GM18499 (cell line): ENCODE measurements at regions not wholly inside any gene's neighbourhood (a gene's known extent, or its start where the extent isn't known, plus 50 kb on each side); places are given as distances from the start of the nearest gene placed in this dataset.

Experiments
- ATAC-seq: cut with Tn5 transposase; IDR thresholded peaks from one replicate; pipeline ENCODE4 v1.9.1; 2021; ENCODE audit warnings: moderate number of reproducible peaks; ENCODE audit not compliant: insufficient read depth, unreplicated experiment

DNA sequence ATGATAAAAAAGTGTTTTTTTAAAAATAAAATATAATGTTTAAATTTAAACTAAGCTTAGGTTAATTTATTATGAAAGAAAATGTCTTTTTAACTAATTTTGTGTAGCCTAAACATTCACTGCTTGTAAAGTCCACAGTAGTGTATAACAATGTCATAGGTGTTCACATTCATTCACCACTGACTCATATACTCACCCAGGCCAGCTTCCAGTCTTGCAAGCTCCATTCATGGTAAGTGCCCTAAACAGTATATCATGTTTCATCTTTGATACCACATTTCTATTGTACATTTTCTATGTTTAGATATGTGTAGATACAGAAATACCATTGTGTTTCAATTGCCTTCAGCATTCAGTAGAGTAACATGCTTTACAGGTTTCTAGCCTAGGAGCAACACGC lies 530.3 kb downstream of the EPHA5 start:
- ATAC-seq = no peak

DNA sequence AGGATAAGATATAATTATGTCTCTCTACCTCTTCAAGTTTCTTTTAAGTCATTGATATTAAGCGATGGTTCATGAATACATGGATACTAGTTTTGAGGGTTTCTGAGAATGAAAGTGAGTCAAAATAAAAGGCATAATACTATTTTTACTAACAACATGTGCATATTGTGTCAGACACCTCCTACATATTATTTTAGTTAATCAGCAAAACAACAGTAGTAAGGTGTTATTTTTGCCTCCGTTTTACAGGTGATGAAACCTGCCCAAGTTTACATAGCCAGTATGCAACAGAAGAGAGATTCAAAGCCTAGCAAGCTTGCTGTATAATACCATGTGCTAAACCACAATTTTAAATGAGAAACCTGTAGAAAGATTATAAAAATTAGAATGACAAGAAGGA lies 544.1 kb downstream of the EPHA5 start:
- no peak for ATAC-seq

GRCh38 chr4:65120287-65120686 lies 550.0 kb downstream of the EPHA5 start:
- ATAC-seq = no peak

GRCh38 chr4:65102419-65102818 lies 567.9 kb downstream of the EPHA5 start:
- no peak for ATAC-seq

DNA sequence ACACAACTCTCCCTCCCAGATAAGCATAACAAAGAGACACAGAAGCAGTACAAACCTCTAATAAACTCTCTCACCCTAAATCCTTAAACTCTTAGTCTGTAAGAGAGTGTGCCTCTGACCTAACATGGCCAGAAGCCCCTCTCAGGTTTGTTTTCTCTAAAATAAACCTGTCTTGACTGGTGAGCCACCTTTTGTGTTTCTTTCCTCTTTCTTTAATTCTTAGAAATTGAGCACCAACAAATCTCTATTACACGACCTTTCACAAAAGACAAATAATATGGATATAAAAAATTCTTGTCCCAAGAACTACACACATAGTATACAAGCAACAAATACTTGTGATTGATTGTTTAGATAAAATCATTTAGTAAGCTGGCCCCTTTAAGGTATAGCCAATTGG lies 573.7 kb downstream of the EPHA5 start:
- ATAC-seq = no peak

DNA sequence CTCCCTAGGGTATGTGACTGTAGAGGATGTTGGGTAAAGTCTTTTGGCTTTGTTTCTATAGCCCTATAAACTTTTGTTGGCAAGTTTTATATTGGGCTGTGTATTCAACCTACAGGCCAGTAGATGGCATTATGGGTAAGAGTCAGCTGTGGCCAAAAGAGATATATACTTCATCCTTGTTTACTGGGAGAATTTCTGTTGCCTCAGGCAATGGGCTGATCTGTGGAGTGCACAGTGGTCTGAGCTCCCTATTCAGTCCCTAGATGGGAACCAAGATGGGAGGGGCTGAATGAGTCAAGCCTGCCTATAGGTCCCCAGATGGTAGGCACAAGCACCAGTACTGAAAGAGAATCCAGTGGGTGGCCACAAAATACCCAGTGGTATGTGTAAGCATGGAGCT lies 580.6 kb downstream of the EPHA5 start:
- no peak for ATAC-seq

DNA sequence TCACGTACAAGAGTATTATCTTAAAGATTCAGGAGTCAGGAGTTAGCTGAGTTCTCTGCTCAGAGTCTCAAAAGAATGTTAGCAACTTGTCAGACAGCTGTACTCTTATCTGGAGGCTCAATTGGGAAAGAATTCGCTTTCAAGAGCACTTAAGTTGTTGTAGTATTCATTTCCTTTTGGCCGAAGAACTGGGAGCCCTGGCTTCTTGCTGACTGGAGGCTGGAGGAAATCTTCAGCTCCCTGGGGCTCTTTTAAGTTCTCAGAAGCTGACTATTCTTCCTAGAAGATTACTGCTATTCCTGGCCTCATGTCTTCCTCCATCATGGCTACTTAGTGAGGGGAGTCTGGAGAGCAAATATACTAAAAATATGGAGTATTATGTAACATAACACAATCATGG lies 587.2 kb downstream of the EPHA5 start:
- no peak for ATAC-seq

DNA sequence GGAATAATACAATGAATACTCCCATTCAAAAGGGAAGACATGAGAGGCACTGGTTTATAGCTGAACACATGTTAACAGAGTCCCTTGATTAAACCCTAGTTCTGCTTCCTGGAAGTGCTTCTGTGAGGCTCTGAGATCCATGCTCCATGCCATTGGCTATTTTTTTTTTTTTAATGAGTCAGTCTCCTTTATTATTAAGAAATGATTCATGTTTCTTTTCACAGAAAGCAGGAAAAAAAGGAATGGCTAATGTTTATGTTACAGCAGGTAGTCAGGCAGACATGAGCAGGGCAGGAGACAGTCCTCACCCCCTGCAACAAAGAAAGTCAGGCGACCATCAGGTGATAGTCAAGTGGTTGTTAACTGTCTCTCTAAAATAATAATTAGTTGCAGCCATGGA lies 598.7 kb downstream of the EPHA5 start:
- no peak for ATAC-seq

GRCh38 chr4:65069177-65069576 lies 601.1 kb downstream of the EPHA5 start:
- ATAC-seq = no peak

DNA sequence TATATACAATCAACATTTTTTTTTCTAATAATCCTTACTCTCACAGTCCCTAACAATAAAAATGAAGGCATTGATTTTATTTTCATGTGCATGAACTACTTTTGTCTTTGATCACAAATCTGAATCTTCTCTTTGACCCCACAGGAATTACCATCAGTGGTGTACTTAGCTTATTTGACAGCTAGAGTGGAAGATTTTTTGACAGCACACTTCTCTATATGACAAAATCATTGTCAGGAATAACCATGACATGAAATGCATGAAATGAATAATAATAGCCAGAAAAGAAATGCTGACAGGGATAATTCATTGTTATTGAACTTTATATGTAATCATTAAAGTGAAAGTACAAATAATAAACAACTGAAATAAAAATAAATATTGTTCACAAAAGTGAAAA lies 604.2 kb downstream of the EPHA5 start:
- no peak for ATAC-seq

GRCh38 chr4:65063601-65064000 lies 606.7 kb downstream of the EPHA5 start:
- ATAC-seq = no peak

DNA sequence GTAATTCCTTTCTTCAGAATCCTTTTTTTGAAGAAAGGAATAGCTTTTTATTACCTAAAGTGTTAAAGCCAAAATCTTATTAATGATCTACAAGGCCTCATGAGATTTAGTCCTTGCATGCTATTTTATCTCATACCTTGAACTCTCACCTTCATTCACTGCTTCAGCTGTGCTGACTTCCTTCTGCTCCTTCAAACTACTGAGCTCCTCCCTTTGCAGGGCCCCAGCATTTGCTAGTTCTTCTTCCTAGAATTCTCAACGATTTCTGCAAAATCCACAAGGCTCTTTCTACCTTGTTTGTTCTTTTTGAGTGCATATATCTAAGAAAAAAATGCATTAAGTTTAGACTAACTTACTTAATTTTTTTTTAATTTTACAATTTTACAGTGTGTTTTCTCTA lies 619.5 kb downstream of the EPHA5 start:
- ATAC-seq = no peak

GRCh38 chr4:65046192-65047133 lies 623.8 kb downstream of the EPHA5 start:
- ATAC-seq = no peak

DNA sequence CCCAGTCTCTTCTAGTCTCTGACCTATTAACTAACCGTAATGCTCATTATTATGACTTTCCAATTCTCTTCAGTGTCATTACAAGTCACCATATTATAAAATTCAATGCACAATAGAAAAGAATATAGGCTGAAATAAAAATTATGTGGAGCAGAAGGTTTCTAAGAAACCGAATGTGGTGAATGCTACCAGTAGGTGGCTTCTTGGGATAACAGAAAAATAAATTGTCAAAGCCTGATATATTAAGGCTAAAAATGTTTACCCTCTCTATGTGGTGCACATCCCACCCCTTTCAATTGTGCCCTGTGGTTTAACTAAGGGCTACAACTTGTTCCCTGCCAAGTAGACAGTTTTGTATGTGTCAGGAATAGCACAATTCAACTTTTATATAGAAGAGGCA lies 624.6 kb upstream of the TECRL start:
- ATAC-seq = no peak

- ATAC-seq = no peak
Measured at GRCh38 chr4:65028592-65028991, 619.3 kb upstream of the TECRL start.

- ATAC-seq = no peak
Measured at GRCh38 chr4:65023883-65024670, 614.8 kb upstream of the TECRL start.

DNA sequence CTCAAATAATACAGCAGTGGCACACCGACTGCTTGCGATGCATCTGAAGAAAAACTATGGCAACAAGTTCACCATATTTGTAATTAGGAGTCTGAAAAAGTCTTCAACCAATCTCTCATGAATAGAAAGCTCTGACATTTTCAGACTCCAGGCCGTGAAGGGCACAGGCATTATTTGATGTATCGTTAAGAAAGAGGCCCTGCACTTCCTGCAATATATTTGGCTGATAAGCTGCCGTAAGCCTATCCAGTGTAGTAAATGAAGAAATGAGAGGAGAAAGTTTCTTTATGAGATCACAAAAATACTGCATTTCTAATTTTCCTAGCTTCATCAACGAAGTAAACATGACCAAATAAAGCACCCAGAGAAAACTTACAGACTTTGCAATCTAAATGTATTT lies 613.8 kb upstream of the TECRL start:
- ATAC-seq = no peak

DNA sequence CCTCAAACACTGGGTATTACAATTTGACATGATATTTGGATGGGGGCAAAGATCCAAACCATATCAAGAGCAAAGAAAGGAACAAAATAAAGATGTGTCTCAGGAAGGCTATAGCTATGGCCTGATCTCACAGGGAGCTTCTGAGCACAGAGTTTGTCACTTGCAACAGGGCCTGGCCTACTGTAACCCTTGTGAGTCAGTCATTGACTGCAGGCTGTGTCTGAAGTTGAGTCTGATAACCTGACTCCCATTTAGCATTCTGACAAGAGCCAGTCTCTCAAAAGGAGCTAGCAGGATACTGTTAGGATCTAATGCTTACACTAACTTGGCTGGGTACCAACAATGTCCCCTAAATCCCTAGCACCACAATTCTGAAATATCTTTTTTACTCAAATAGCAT lies 612.5 kb upstream of the TECRL start:
- no peak for ATAC-seq

DNA sequence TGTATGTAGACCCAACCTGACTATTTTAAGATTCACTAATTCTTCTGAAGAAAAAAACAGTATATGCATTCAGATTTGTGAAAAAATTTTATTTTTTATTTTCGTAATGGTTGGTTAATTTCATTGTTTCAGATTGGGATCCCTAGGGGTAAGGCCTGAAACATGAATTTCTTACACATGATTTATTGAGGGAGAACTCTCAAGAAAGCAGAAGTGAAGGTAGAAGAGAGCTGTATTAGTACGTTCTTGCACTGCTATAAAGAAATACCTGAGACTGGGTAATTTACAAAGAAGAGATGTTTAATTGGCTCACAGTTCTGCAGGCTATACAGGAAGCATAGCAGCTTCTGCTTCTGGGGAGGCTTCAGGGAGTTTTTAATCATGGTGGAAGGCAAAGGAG lies 611.9 kb upstream of the TECRL start:
- ATAC-seq = no peak

DNA sequence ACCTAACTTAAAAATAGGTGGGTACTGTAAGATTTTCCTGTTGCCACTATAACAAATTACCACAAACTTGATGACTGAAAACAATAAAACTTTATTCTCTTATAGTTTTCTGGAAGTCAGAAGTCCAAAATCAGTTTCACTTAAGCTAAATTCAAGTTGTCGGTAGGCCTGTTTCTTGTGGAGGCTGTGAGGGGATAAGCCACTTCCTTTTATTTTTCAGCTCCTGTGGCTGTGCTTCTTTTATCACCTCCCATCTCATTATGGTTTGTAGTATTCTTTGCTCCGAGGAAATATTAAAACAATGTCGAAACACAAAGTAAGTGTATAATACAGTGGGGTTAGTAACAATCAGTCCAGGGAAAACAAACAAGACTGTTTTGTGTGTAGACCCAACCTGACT lies 610.5 kb upstream of the TECRL start:
- no peak for ATAC-seq

GRCh38 chr4:65018313-65018712 lies 609.1 kb upstream of the TECRL start:
- ATAC-seq = no peak

DNA sequence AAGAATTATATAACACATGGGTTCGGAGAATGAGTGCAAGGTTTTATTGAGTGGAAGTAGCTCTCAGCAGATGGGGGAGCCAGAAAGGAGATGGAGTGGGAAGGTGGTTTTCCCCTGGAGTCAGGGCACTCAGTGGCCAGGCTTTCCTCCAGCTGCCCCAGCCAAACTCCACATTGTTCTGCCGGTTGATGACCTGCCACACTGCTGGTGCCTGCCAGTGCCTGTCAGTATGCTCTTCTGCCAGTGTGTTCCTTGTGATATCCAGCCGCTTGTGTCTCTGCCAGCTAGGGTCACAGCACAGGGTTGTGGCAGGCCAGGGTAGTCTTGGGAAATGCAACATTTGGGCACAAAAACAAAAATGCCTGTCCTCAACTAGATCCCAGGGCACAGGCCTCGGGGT lies 604.8 kb upstream of the TECRL start:
- ATAC-seq = no peak
